Gastrocnemius medialis (tissue), 4 donors: ENCODE measurements at regions not wholly inside any gene's neighbourhood (a gene's known extent, or its start where the extent isn't known, plus 50 kb on each side); places are given as distances from the start of the nearest gene placed in this dataset.

Source experiments
- CTCF ChIP-seq, 5 experiments: fragments of 450-650 bp in 3 of 5; fragments of 200-600 bp in 2 of 5; sonication (generic) in 2 of 5; IDR thresholded peaks in 4 of 5; conservative IDR thresholded peaks in 1 of 5; 1 replicate in 4 of 5; 2 replicates in 1 of 5; pipeline ENCODE4 v1.5.1; 2016 to 2019; ENCODE audit warnings: antibody characterized with exemption in 5 of 5, mild to moderate bottlenecking in 3 of 5, moderate library complexity in 3 of 5
- POLR2A ChIP-seq, 2 donors: fragments of 450-650 bp; IDR thresholded peaks; one replicate each; pipeline ENCODE4 v1.6.1; 2017; ENCODE audit warnings: antibody characterized with exemption in 2 of 2, mild to moderate bottlenecking in 2 of 2, moderate library complexity in 2 of 2

GRCh38 chr17:68731465-68731864 lies 130.3 kb upstream of the FAM20A start:
- no peak for TF ChIP-seq CTCF (IDR thresholded peaks at IDR 0.05 in 4 of 5, conservative IDR thresholded peaks at IDR 0.05 in 1 of 5)
- TF ChIP-seq POLR2A (IDR thresholded peaks at IDR 0.05): no peak
